ENCODE measurements at regions not wholly inside any gene's neighbourhood (a gene's known extent, or its start where the extent isn't known, plus 50 kb on each side); places are given as distances from the start of the nearest gene placed in this dataset.

- no peak for TF ChIP-seq CTCF (IDR thresholded peaks at IDR 0.05)
- TF ChIP-seq POLR2A (IDR thresholded peaks at IDR 0.05; ENCODE audit: low read depth): no peak
- no peak for TF ChIP-seq POLR2AphosphoS5 (IDR thresholded peaks at IDR 0.05)
- TF ChIP-seq EP300 (IDR thresholded peaks at IDR 0.05): no peak
Measured at GRCh38 chr17:77701996-77702395, 256.5 kb upstream of the TNRC6C start.
